ENCODE measurements at regions not wholly inside any gene's neighbourhood (a gene's known extent, or its start where the extent isn't known, plus 50 kb on each side); places are given as distances from the start of the nearest gene placed in this dataset.

DNA sequence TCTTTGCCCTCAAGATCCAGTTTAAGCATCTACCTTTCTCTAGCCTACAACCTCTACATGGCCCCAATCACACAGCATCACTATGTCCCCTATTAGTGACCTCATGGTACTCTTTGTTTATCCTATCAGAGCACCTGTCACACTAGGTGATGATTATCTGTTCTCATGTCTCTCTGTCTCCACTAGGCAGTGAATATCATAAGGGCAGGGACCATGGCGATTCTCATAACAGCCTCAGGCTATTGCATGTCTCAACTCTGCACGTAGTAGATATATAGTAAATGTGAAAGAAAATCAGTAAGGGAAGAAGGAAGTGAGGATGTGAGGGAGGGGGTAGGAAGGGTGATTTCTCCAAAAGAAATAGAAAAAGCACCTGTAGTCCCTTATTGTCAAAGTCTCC lies 311.0 kb downstream of the NSG2 start:
- DNase-seq (ENCODE audit: extremely low read depth, low read depth) = no peak

DNA sequence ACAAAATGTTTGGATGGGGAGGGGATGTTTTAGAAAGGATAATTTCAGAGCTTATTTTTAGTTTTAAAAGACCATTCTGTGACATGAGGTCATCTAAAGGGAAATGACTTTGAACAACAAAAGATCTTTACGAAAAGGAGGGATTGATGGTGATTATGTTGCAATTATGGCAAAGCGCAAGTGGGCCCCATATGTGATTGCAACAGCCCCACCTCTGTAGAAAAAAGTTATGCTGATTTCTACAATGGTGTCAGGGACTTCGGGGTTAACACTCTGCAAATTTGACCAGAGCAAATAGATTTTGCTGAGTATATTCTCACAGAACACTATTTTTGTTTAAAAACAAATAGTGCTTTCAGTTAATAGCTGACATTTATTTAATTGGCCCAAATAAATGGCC lies 312.8 kb downstream of the NSG2 start:
- no peak for DNase-seq (ENCODE audit: extremely low read depth, low read depth)

DNA sequence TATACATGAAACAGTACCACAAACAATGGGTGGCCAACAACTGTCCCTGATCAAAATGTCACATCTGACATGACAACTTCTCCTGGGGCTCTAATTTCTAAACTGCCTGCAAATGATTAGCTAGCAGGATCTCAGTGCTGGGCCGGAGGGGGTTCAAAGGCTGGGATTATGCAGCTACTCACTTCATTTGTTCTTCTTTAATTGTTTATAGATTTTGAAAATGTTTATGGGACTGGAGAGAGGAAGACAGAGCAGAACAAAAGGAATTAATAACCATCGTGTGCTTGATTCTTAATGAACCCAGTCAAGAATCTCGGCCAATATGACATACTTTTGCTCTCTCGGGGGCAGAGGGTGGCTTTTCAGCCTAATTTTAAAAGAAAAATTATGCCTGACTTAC lies 313.6 kb downstream of the NSG2 start:
- DNase-seq (ENCODE audit: extremely low read depth, low read depth) = no peak

DNA sequence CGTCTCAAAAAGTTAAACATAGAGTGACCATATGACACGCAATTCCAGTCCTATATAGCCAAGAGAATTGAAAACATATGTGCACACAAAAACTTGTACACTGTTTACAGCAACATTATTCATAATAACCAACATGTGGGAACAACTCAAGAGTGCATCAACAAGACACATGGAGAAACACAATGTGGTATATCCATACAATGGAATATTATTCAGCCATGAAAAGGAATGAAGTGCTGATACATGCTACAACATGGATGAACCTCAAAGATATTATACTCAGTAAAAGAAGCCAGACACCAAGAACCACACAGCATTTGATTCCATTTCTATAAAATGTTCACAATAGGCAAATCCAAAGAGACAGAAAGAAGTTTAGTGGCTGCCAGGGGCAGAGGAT lies 317.0 kb downstream of the NSG2 start:
- no peak for DNase-seq (ENCODE audit: extremely low read depth, low read depth)

DNA sequence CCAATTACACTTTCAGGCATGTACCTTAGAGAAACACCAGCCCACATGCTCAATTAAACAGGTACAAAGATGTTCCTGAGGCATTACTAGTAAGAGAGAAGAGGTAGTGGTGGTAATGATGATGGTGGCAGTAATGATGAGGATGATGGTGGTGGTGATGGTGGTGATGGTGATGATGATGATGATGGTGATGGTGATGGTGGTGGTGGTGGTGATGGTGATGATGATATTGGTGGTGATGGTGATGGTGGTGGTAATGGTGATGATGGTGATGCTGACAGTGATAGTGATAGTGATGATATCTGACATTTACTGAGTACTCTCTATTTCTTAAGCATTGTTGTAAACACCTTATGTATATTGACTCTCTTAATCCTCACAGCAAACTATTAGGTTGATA lies 318.4 kb downstream of the NSG2 start:
- no peak for DNase-seq (ENCODE audit: extremely low read depth, low read depth)

DNA sequence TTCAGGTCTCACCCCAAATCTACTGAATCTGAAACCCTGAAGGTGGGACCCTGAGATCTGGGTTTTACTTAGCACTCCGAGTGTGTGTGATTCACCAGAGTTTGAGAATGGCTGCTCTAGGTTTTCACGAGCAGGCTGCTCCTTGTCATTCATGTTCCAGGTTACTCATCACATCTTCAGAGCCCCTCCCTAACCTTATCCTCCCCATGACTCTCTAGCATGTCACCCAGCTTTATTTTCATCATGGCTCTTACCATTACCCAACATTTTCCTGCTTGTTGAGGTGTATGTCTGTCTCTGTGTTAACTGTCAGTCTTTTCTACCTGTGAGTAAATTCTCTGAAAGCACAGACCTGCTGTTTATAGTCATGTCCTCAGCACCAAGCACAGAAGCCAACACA lies 319.2 kb downstream of the NSG2 start:
- no peak for DNase-seq (ENCODE audit: extremely low read depth, low read depth)

DNA sequence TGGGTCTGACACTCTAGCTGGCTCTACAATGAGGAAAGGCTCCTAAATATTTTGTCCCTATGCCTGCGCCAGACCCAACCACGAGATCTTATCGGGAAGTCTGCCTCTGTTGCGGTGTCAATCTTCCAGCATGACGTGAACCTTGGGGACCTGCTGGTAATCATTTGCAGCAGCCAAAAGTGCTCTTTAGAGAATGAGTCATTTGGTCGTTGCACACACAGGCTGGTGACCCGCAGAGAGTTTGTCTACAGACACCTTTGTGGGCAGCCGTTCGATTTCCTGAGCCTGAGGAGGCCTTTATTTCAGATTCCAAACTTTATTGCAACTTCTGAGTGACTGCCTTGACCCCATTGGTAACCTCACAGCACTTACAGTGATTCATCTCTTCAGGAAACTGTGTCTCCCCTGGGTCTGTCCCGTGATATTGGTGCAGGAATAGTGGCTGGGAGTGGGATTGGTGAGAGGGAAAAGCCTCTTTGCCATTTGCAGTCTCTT lies 326.1 kb downstream of the NSG2 start:
- DNase-seq (ENCODE audit: extremely low read depth, low read depth) = no peak

DNA sequence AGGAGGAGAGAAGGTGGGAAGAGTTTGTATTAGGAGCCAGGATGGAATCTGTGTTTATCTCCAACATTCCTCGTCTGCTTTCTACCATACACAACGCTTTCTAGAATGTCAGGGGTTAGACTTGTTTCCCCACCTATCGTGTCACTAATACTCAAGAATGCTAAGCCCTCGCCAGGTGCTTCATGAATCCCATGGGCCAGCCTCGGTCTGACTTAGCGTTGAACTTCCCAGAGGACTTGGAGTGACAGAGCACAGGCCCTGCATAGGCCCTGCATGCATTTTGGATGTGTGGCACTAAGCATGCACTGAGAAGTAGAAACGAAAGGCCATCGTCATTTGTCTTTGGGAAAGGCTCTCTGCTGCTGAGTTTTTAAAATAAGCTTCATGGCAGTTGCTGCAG lies 328.7 kb downstream of the NSG2 start:
- no peak for DNase-seq (ENCODE audit: extremely low read depth, low read depth)

DNA sequence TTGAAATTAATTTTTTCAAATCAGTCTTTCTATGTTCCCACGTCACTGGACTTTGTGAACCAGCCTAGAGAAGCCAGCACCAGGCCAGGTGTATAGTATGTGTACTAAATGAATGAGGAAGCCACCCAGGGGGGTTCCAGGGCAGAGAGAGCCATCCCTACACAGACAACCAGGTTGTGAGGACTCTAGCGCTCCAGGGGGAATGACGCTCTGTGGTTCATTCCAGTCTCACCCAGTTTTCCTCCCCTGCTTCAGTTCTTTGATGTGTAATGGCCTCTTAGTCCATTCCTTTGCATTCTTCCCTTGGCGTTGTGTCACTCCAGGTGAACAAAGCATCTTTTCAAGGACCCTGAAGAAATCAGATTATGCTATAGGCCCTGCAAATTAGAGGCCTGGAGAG lies 330.6 kb downstream of the NSG2 start:
- no peak for DNase-seq (ENCODE audit: extremely low read depth, low read depth)

DNA sequence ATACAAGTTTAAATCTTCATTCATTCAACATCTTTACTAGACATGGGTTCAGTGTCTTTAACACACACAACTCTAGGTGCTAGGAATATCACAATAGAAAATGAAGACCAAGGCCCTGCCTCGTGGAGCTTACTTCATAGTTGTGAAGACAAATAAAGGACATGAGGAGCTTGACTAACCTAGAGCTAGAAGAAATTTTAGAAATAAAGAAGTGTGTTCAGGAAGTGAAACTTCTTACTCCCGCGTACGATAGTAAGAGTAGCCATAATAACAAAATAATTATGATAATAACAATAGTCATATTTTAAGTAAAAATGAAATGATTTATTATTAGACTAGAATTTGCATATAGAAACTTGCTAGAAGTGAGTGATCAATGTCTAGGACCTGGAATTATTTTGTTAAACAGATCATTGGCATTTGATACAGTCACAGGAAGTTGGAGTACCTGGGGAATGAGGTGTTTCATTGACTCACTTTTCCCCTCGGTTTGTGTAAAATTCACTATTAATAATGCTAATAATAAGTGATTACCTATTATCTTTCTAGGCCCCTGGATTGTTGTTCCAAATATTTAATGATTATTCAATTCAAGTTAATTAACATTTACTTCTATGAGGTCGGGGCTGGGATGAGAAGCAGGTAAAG lies 331.3 kb downstream of the NSG2 start:
- no peak for DNase-seq (ENCODE audit: extremely low read depth, low read depth)

DNA sequence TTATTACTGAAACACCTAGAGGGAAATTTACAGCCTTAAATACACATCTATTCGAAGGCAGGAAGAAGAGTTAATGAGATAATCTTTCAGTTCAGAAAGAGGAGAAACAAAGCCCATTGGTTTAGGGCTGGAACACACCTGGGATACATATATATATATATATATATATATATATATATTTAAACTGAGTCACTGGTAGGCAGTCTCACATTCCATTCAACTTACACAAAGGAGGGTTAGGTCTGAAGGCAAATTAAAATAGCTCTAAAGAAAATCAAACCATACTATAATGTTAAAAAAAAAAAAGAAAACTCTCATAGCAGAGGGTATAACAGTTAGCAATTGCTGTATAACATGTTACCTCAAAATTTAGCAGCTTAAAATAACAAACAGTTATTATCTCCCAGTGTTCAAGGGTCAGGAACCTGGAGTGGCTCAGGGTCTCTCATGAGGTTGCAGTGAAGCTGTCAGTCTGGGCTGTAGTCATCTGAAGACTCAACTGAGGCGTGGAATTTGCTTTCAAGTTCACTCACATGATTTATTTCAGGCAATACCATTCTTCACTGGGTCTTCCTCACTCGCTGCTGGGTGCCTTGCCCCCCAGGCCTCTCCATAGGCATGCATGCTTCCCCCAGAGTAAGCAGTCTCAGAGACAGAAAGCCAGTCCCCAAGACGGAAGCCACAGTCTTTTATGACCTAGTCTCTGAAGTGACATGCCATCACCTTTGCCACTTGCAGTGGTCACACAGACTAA lies 332.8 kb downstream of the NSG2 start:
- DNase-seq (ENCODE audit: extremely low read depth, low read depth) = no peak

DNA sequence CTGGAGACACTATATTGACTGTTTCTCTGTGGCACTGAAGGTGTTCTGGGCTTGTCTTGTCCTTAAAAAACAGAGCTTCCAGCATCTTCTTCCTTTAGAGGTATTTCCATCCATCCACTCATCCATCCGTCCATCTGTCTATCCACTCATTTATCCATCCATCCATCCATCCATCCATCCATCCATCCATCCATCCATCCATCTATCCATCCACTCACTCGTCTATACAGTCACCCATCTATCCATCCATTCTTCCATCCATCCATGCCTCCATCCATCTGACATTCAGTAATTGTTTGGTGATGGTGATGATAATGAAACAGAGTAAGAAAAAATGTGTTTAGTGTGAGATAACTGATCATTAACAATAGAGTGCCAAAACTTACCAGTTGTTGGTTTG lies 334.8 kb downstream of the NSG2 start:
- DNase-seq (ENCODE audit: extremely low read depth, low read depth) = no peak

DNA sequence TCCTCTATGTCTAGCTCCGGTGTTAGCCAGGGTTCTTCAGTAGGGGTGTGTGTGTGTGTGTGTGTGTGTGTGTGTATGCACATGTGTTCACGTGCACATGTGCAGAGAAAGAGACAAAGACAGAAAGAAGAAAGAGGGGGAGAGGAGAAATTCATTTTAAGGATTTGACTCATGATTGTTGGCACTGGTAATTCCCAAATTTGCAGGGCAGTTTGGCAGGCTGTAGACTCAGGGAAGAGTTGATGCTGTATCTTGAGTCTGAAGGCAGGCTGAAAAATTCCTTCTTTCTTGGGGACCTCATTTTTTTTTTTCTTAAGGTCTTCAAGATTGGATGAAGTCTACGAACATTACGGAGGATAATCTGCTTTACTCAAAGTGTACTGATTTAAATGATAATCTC lies 335.7 kb downstream of the NSG2 start:
- DNase-seq (ENCODE audit: extremely low read depth, low read depth) = no peak

DNA sequence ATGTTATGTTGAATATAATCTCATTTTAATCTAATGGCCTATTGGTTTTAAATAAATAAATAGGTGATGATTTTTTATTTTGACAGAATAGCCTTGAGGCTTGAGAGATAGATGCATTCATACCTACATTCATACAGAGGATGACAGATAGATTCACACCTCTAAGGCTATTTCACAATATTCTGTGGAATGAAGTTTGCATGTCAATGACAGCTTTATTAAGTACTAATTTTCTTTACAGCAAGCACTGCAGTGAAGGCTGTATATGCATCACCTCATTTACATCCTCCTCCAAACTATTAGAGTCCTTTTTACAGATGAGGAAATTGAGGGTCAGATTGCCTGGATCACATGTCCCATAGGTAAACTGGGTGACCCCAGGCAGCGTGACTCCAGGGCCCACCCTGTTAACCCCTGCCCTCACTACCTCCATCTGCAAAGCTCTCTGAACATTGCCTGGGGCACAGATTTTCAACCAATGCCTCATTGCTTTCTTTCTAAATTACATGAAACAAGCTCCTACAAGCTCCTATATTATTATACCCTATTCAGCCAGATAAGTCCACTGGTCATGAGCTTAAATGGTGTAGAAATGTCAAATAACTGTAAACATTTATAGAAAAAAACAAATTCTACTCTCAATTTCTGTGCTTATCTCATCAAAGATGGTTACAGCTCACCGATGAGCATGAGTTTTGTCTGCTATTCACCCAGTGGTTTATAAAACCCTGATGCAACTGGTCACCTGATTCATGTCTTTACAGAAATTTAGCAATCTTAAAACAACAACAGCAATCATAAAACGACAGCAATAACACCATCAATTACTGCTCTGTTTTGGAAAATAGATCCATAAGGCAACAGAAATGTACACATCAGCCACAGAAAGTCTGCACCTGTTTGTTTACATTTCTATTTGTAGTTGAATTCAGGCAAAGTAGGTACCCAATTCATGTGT lies 338.0 kb downstream of the NSG2 start:
- DNase-seq (ENCODE audit: extremely low read depth, low read depth) = no peak

DNA sequence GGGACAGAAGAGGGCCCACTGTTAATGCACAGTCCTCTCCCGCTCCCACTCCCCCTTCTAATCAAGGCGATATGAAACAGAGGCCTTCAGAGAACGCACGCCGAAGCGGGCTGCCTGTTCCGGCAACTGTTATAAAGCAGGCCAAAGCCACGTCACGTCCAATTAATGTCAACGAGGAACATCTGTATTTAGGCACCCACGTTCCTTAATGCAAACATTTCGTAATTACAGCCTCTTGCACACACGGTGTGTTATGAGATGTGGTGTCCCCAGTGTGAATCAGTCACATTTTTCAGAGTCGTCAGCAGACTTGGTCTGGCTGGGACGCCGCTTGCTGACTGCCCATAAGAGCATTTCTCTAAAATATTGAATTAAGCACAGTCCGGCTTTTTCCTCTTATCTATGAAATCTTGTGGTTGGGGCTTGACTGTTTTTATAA lies 339.0 kb downstream of the NSG2 start:
- no peak for DNase-seq (ENCODE audit: extremely low read depth, low read depth)

DNA sequence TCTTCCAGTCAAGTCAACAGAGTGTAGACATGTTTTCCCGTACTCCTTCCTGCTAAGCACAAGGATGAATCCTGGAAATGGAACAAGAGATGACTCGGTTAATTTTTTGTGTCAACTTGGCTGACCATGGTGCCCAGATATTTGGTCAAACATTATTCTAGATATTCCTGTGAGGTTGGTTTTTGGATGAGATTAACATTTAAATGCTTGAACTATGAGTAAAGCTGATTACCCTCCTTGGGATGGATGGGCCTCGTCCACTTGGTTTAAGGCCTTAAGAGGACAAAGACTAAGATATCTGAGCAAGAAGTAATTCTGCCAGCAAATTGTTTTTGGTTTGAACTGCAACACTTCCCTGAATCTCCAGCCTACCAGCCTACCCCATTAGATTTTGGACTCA lies 338.1 kb upstream of the MSX2 start:
- DNase-seq (ENCODE audit: extremely low read depth, low read depth) = no peak

DNA sequence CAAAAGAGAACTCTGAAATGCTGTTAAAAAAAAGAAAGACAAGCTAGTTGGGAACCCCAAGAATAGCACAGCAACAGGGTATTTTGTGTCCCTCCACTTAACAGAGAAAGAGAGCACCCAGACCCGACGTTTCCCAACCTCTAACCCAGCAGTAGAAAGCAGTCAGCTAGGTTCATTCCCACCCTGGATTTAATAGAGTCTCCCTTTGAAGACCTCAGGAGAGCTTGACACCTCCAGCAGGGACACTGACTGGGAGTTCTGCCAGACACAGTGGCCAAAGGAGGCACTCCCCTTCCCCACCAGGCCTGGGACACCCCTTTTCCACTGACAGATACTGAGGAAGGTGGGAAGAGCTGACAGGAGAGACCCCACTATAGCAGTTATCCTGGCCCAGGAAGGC lies 337.5 kb upstream of the MSX2 start:
- DNase-seq (ENCODE audit: extremely low read depth, low read depth) = no peak

DNA sequence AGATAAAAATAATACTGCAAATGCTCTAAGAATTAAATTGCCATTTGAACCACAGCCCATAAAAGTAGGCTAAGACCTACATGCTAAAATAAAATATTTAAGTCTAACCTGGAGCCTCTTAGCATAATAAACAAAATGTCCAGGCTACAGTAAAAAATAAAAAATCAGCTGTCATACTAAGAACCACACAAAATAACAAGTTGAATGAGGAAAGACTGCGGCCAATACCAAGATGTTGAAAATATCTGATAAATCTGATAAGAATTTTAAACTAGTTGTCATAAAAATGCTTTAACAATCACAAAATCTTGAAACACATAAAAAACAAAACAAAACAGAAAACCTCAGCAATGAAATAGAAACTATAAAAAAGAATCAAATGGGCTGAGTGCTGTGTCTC lies 336.9 kb upstream of the MSX2 start:
- DNase-seq (ENCODE audit: extremely low read depth, low read depth) = no peak

DNA sequence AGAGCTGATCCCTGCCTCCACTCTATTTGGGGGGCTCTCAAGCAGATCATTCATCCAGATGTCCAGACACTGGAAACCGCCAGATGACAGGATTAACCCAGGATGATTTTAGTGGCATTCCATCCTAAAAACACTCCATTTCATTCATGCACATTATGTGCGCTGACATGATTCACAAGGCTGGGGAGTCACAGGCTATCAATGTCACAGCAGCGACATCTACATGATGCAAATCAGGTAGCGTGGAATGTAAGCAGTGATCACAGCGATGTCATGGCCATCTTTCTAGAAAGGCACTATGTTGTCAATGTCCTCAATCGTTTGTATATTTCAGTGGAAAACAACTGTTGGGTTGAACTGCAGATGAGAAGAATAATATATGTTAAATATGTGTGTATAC lies 331.5 kb upstream of the MSX2 start:
- DNase-seq (ENCODE audit: extremely low read depth, low read depth) = no peak

DNA sequence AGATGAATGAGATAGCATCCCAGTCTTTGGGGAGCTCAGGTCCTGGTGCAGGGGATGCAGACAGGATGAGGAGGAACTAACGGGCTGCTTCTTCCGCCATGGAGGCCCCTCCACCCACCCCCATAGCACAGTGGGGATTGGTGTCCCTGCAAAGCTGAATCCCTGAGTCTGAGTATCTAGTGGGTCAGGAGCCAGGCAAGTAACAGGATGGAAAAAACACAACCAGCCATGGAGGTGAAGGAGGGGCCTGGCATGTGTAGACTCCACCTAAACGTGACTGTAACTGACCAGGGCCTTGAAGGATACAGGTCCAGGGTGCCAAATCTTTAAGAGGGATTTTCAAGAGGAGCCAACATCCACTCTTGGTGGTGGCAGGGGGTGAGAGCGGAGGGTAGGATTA lies 327.8 kb upstream of the MSX2 start:
- DNase-seq (ENCODE audit: extremely low read depth, low read depth) = no peak

DNA sequence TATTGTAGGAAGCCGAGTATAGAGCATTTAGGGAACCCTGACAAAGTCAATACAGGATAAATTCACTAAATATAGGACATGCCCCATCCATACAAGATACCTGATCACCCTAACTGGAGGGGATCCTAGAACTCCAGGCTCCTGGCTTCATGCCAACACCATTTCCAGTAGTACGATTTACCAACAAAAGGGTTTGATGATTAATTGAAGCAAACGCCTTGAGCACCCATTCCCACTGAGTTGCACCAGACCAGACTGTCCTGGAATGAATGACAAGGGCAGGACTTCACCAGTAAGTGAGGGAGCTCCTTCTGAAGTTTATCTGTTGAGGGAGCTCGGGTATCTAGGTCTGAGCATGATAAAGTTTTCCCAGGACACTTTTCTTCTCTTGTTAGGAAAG lies 327.2 kb upstream of the MSX2 start:
- DNase-seq (ENCODE audit: extremely low read depth, low read depth) = no peak
